HEK293 (cell line): ENCODE measurements at regions not wholly inside any gene's neighbourhood (a gene's known extent, or its start where the extent isn't known, plus 50 kb on each side); places are given as distances from the start of the nearest gene placed in this dataset.

ENCODE experiments used
- CTCF ChIA-PET: fragments of 350-600 bp; formaldehyde crosslinking; extraction: SDS; loops from one replicate; lab custom pipeline; 2021; ENCODE audit warnings: antibody characterized with exemption; lab: Yijun Ruan, JAX
- POLR2A ChIA-PET: fragments of 300-600 bp; formaldehyde crosslinking; extraction: SDS; loops from one replicate; lab custom pipeline; 2020; ENCODE audit warnings: antibody characterized with exemption, inconsistent platforms; lab: Yijun Ruan, JAX
- H3K27ac ChIP-seq: fragments of 200-500 bp; sonication (Bioruptor generic); 2 replicates; pipeline ENCODE4 v1.5.1; 2014; ENCODE audit warnings: low read depth, low read length, control low read depth, inconsistent platforms; ENCODE audit errors: extremely low read depth
- H3K36me3 ChIP-seq, 2 experiments: fragments of 200-500 bp in 1 of 2; sonication (Bioruptor generic) in 1 of 2; 1 replicate in 1 of 2; 2 replicates in 1 of 2; pipeline ENCODE4 v1.5.1; 2014 to 2017; ENCODE audit warnings: inconsistent platforms in 2 of 2, low read length in 2 of 2; ENCODE audit not compliant: control insufficient read depth in 2 of 2, insufficient read depth in 1 of 2
- H3K4me1 ChIP-seq: fragments of 200-500 bp; sonication (Bioruptor generic); 2 replicates; pipeline ENCODE4 v1.5.1; 2014; ENCODE audit warnings: mild to moderate bottlenecking, low read length, inconsistent platforms; ENCODE audit not compliant: control insufficient read depth, insufficient read depth
- H3K4me3 ChIP-seq: 2 replicates; pipeline ENCODE4 v1.5.1; 2011; ENCODE audit warnings: low read depth, mild to moderate bottlenecking, control low read depth, low read length, moderate library complexity
- H3K9me3 ChIP-seq: fragments of 200-500 bp; sonication (Bioruptor generic); 2 replicates; pipeline ENCODE4 v1.5.1; 2014; ENCODE audit warnings: low read depth, low read length, inconsistent platforms; ENCODE audit not compliant: control insufficient read depth, insufficient read depth
- BCL11B ChIP-seq: fragments of 450-650 bp; formaldehyde crosslinking; IDR thresholded peaks from 2 replicates; pipeline ENCODE4 v1.5.1; 2016; ENCODE audit warnings: low read depth, missing biosample characterization, missing genetic modification characterization
- GLI2 ChIP-seq: fragments of 450-650 bp; formaldehyde crosslinking; IDR thresholded peaks from 2 replicates; pipeline ENCODE4; 2017; ENCODE audit warnings: missing biosample characterization, missing genetic modification characterization, low read depth, borderline replicate concordance
- GLI4 ChIP-seq: fragments of 450-650 bp; formaldehyde crosslinking; IDR thresholded peaks from 2 replicates; pipeline ENCODE4 v1.5.1; 2016; ENCODE audit warnings: missing biosample characterization, missing genetic modification characterization
- KLF10 ChIP-seq: fragments of 450-650 bp; IDR thresholded peaks from 2 replicates; pipeline ENCODE4 v1.5.1; 2018; ENCODE audit warnings: missing biosample characterization, mild to moderate bottlenecking, missing genetic modification characterization
- KLF16 ChIP-seq: fragments of 450-650 bp; formaldehyde crosslinking; IDR thresholded peaks from 2 replicates; pipeline ENCODE4 v1.5.1; 2017; ENCODE audit warnings: missing biosample characterization, missing genetic modification characterization
- PRDM1 ChIP-seq: fragments of 450-650 bp; formaldehyde crosslinking; IDR thresholded peaks from 2 replicates; pipeline ENCODE4; 2016; ENCODE audit warnings: missing biosample characterization, missing genetic modification characterization
- REST ChIP-seq: fragments of 450-650 bp; formaldehyde crosslinking; IDR thresholded peaks from 2 replicates; pipeline ENCODE4 v1.5.1; 2016; ENCODE audit warnings: missing biosample characterization, missing genetic modification characterization
- ZEB2 ChIP-seq: fragments of 450-650 bp; formaldehyde crosslinking; IDR thresholded peaks from 2 replicates; pipeline ENCODE4 v1.5.1; 2016; ENCODE audit warnings: missing biosample characterization, missing genetic modification characterization
- ZFP41 ChIP-seq: fragments of 450-650 bp; formaldehyde crosslinking; IDR thresholded peaks from 2 replicates; pipeline ENCODE4 v1.5.1; 2016; ENCODE audit warnings: missing biosample characterization, missing genetic modification characterization, borderline replicate concordance
- ZNF10 ChIP-seq: fragments of 450-650 bp; formaldehyde crosslinking; IDR thresholded peaks from 2 replicates; pipeline ENCODE4 v1.5.1; 2017; ENCODE audit warnings: missing biosample characterization, missing genetic modification characterization
- ZNF133 ChIP-seq: fragments of 450-650 bp; formaldehyde crosslinking; IDR thresholded peaks from 2 replicates; pipeline ENCODE4 v1.5.1; 2016; ENCODE audit warnings: missing biosample characterization, missing genetic modification characterization
- ZNF175 ChIP-seq: fragments of 450-650 bp; formaldehyde crosslinking; IDR thresholded peaks from 2 replicates; pipeline ENCODE4 v1.5.1; 2016; ENCODE audit warnings: missing biosample characterization, missing genetic modification characterization
- ZNF221 ChIP-seq: fragments of 450-650 bp; formaldehyde crosslinking; IDR thresholded peaks from 2 replicates; pipeline ENCODE4 v1.5.1; 2017; ENCODE audit warnings: missing biosample characterization, missing genetic modification characterization, borderline replicate concordance
- ZNF248 ChIP-seq: fragments of 450-650 bp; formaldehyde crosslinking; IDR thresholded peaks from 2 replicates; pipeline ENCODE4 v1.5.1; 2017; ENCODE audit warnings: missing biosample characterization, missing genetic modification characterization
- ZNF311 ChIP-seq: fragments of 450-650 bp; formaldehyde crosslinking; IDR thresholded peaks from 2 replicates; pipeline ENCODE4 v1.5.1; 2017; ENCODE audit warnings: missing biosample characterization, missing genetic modification characterization, borderline replicate concordance
- ZNF324 ChIP-seq: fragments of 450-650 bp; formaldehyde crosslinking; IDR thresholded peaks from 2 replicates; pipeline ENCODE4 v1.5.1; 2016; ENCODE audit warnings: missing biosample characterization, missing genetic modification characterization
- ZNF366 ChIP-seq: fragments of 450-650 bp; formaldehyde crosslinking; conservative IDR thresholded peaks from 2 replicates; pipeline ENCODE4 v1.5.1; 2016; ENCODE audit warnings: missing biosample characterization, missing genetic modification characterization
- ZNF561 ChIP-seq: fragments of 450-650 bp; IDR thresholded peaks from 2 replicates; pipeline ENCODE4 v1.5.1; 2018; ENCODE audit warnings: missing biosample characterization, missing genetic modification characterization, borderline replicate concordance
- ZNF707 ChIP-seq: fragments of 450-650 bp; formaldehyde crosslinking; IDR thresholded peaks from 2 replicates; pipeline ENCODE4 v1.5.1; 2016; ENCODE audit warnings: missing biosample characterization, missing genetic modification characterization
- ZNF791 ChIP-seq: fragments of 450-650 bp; formaldehyde crosslinking; IDR thresholded peaks from 2 replicates; pipeline ENCODE4 v1.5.1; 2016; ENCODE audit warnings: missing biosample characterization, missing genetic modification characterization
- TF ChIP-seq, protein P1 (sequence below): fragments of 450-650 bp; formaldehyde crosslinking; IDR thresholded peaks from 2 replicates; pipeline ENCODE4 v1.5.1; 2016; ENCODE audit warnings: missing biosample characterization, missing genetic modification characterization
- TF ChIP-seq, protein P2 (sequence below): sonication (generic); formaldehyde crosslinking; IDR thresholded peaks from 2 replicates; pipeline ENCODE4 v1.8.1; 2022; ENCODE audit warnings: mild to moderate bottlenecking, moderate library complexity, missing genetic modification reagents
- TF ChIP-seq, protein P3 (sequence below): fragments of 450-650 bp; formaldehyde crosslinking; IDR thresholded peaks from 2 replicates; pipeline ENCODE4 v1.5.1; 2017; ENCODE audit warnings: missing biosample characterization, missing genetic modification characterization
- TF ChIP-seq, protein P4 (sequence below): fragments of 450-650 bp; formaldehyde crosslinking; IDR thresholded peaks from 2 replicates; pipeline ENCODE4 v1.5.1; 2017; ENCODE audit warnings: missing biosample characterization, mild to moderate bottlenecking, missing genetic modification characterization, moderate library complexity

DNA sequence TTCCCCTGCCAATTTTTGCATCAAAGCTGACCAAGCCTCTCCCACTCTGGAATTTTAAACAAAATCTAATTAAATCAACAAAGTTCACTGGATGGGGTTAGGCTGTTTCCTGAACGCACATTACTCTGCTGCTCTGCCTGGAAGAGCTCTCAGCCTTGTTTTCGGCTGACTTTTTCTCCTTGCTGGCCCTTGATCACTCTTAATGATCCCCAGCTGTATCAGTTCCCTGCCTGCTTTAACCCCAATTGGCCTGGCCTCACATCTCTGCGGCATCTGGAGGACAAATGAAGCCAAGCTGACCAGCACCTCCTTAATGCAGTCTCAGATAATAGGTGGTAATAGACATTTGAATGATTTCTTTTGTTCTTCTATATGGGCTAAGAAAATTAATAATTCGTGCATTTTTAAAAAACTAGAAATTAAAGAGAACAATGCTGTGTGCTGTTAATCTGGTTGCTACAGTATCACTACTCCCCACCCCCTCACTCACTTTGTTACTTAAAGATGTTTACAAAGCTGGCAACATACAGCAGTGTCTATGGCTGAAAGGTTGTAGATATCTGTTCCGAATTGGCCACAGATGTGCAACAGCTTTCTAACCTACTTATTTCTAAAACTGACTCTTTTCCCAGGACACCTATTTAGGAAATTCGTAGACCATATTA is 415.2 kb upstream of the KCNH7 start (continued):
- TF ChIP-seq, protein P1, sequence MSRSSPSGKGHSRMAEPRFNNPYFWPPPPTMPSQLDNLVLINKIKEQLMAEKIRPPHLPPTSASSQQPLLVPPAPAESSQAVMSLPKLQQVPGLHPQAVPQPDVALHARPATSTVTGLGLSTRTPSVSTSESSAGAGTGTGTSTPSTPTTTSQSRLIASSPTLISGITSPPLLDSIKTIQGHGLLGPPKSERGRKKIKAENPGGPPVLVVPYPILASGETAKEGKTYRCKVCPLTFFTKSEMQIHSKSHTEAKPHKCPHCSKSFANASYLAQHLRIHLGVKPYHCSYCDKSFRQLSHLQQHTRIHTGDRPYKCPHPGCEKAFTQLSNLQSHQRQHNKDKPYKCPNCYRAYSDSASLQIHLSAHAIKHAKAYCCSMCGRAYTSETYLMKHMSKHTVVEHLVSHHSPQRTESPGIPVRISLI (tag by site-specific recombination) = no peak
- TF ChIP-seq GLI2 (tag by site-specific recombination) (no peak), ZNF707 (no peak)
- TF ChIP-seq, all 188 proteins: peak for 0

DNA sequence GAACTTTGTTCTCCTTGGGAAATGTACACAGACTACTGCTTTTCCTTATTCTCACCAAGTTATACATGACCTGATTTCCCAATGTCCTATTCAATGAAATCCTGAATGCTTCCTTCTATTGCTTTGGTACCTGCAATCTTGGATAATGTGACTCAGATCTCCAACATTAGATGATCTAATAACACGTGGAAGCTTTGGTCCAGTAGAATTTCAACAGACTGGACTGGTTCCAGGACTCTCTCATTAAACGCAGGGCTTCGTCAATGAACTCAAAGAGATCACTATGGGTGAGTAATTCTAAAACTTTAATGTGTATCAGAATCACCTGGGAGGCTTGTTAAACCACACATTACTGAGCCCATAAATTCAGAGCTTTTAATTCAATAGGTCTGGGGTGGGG is 413.6 kb upstream of the KCNH7 start:
- ChIA-PET POLR2A (no interaction called here), CTCF (interaction anchor here (0.7 kb wide), 1 partner anchor 1213 kb away, joined by 3 read pairs; no protein-coding TSS in a partner anchor)
- Histone ChIP-seq H3K4me1 (no peaks in the 10 kb centered on the region), H3K36me3 (no peaks in the 10 kb centered on the region), H3K4me3 (no peak overlapping the region)
- TF ChIP-seq, protein P2, sequence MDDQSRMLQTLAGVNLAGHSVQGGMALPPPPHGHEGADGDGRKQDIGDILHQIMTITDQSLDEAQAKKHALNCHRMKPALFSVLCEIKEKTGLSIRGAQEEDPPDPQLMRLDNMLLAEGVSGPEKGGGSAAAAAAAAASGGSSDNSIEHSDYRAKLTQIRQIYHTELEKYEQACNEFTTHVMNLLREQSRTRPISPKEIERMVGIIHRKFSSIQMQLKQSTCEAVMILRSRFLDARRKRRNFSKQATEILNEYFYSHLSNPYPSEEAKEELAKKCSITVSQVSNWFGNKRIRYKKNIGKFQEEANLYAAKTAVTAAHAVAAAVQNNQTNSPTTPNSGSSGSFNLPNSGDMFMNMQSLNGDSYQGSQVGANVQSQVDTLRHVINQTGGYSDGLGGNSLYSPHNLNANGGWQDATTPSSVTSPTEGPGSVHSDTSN (CRISPR knock-in tag) = no peak
- TF ChIP-seq ZFP41 = no peak
- TF ChIP-seq ZNF311 (tag by site-specific recombination) = no peak
- no peak for TF ChIP-seq ZNF10
- TF ChIP-seq ZNF133 = no peak
- TF ChIP-seq BCL11B (tag by site-specific recombination) = no peak
- TF ChIP-seq ZNF175 = no peak
- TF ChIP-seq, protein P3, sequence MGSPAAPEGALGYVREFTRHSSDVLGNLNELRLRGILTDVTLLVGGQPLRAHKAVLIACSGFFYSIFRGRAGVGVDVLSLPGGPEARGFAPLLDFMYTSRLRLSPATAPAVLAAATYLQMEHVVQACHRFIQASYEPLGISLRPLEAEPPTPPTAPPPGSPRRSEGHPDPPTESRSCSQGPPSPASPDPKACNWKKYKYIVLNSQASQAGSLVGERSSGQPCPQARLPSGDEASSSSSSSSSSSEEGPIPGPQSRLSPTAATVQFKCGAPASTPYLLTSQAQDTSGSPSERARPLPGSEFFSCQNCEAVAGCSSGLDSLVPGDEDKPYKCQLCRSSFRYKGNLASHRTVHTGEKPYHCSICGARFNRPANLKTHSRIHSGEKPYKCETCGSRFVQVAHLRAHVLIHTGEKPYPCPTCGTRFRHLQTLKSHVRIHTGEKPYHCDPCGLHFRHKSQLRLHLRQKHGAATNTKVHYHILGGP (tag by site-specific recombination) = no peak
- no peak for TF ChIP-seq KLF16 (tag by site-specific recombination)
- TF ChIP-seq, all 188 proteins: peak for 0
- no peak overlapping the region for H3K27ac ChIP-seq
- no peaks in the 10 kb centered on the region for H3K9me3 ChIP-seq

- Histone ChIP-seq H3K4me1 (no peaks in the 10 kb centered on the region), H3K36me3 (no peaks in the 10 kb centered on the region), H3K27ac (no peak overlapping the region), H3K4me3 (no peak overlapping the region), H3K9me3 (no peaks in the 10 kb centered on the region)
- POLR2A ChIA-PET = no interaction called here
- CTCF ChIA-PET = interaction anchor here (0.6 kb wide), 2 partner anchors 1099 to 1845 kb away, joined by 3 to 4 read pairs; no protein-coding TSS in a partner anchor
- TF ChIP-seq REST = no peak
- no peak for TF ChIP-seq ZEB2
- no peak for TF ChIP-seq ZNF791 (tag by site-specific recombination)
- no peak for TF ChIP-seq ZNF248 (tag by site-specific recombination)
- TF ChIP-seq ZNF561 = no peak
- no peak for TF ChIP-seq GLI4
- TF ChIP-seq ZNF366 (tag by site-specific recombination) = no peak
- no peak for TF ChIP-seq KLF10 (tag by site-specific recombination)
- no peak for TF ChIP-seq PRDM1 (tag by site-specific recombination)
- TF ChIP-seq, protein P4, sequence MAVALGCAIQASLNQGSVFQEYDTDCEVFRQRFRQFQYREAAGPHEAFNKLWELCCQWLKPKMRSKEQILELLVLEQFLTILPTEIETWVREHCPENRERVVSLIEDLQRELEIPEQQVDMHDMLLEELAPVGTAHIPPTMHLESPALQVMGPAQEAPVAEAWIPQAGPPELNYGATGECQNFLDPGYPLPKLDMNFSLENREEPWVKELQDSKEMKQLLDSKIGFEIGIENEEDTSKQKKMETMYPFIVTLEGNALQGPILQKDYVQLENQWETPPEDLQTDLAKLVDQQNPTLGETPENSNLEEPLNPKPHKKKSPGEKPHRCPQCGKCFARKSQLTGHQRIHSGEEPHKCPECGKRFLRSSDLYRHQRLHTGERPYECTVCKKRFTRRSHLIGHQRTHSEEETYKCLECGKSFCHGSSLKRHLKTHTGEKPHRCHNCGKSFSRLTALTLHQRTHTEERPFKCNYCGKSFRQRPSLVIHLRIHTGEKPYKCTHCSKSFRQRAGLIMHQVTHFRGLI (tag by site-specific recombination) = no peak
- no peak for TF ChIP-seq ZNF707
- no peak for TF ChIP-seq ZNF324 (tag by site-specific recombination)
- TF ChIP-seq ZNF221 = no peak
These were observed 410.0 kb upstream of the KCNH7 start for GRCh38 chr2:163248376-163249253.
